KMS-11 (cell line): ENCODE measurements at regions not wholly inside any gene's neighbourhood (a gene's known extent, or its start where the extent isn't known, plus 50 kb on each side); places are given as distances from the start of the nearest gene placed in this dataset.
"Not testable (repeated sequence)": the region's sequence is repeated elsewhere in the genome, so short reads cannot be mapped to it uniquely, and the experiment has no call there.

ENCODE experiments used
- H2AFZ ChIP-seq: fragments of 200-600 bp; sonication (generic); 2 replicates; pipeline ENCODE4 v1.6.1; 2016; ENCODE audit warnings: antibody characterized with exemption, mixed run types, low read depth
- H3K27ac ChIP-seq: fragments of 200-600 bp; sonication (generic); 2 replicates; pipeline ENCODE4 v1.6.1; 2016; ENCODE audit warnings: mild to moderate bottlenecking, mixed run types
- H3K27me3 ChIP-seq: fragments of 200-600 bp; sonication (generic); 2 replicates; pipeline ENCODE4 v1.6.1; 2017; ENCODE audit warnings: mild to moderate bottlenecking, low read depth, mixed run types, moderate library complexity; ENCODE audit not compliant: insufficient read depth
- H3K36me3 ChIP-seq: fragments of 200-600 bp; sonication (generic); 2 replicates; pipeline ENCODE4 v1.6.1; 2017; ENCODE audit warnings: mild to moderate bottlenecking, mixed run types; ENCODE audit not compliant: insufficient read depth
- H3K4me1 ChIP-seq: fragments of 200-600 bp; sonication (generic); 2 replicates; pipeline ENCODE4 v1.6.1; 2016; ENCODE audit warnings: mild to moderate bottlenecking, low read depth, mixed run types; ENCODE audit not compliant: poor library complexity, severe bottlenecking
- H3K4me2 ChIP-seq: fragments of 200-600 bp; sonication (generic); 2 replicates; pipeline ENCODE4 v1.7.0; 2016; ENCODE audit warnings: mild to moderate bottlenecking, mixed run types
- H3K4me3 ChIP-seq: fragments of 200-600 bp; sonication (generic); IDR thresholded peaks from 2 replicates; pipeline ENCODE4 v1.6.1; 2017; ENCODE audit warnings: low read depth, low read length, mixed read lengths; ENCODE audit not compliant: insufficient read depth
- H3K79me2 ChIP-seq: fragments of 200-600 bp; sonication (generic); 2 replicates; pipeline ENCODE4 v1.6.1; 2016; ENCODE audit warnings: low read depth, mixed run types; ENCODE audit not compliant: insufficient read depth
- H3K9ac ChIP-seq: fragments of 200-600 bp; sonication (generic); 2 replicates; pipeline ENCODE4 v1.6.1; 2016; ENCODE audit warnings: mild to moderate bottlenecking, mixed run types
- H4K20me1 ChIP-seq: fragments of 200-600 bp; sonication (generic); 2 replicates; pipeline ENCODE4 v1.6.1; 2016; ENCODE audit warnings: mild to moderate bottlenecking, mixed run types; ENCODE audit not compliant: insufficient read depth
- TF ChIP-seq, protein P1 (sequence below): fragments of 200-600 bp; sonication (generic); conservative IDR thresholded peaks from 2 replicates; pipeline ENCODE4 v1.6.1; 2017; ENCODE audit warnings: low read depth, mild to moderate bottlenecking, antibody characterized with exemption, low read length, moderate library complexity, mixed read lengths

GRCh38 chr13:18773988-18774387 is 407.6 kb downstream of the TUBA3C start:
- not testable (repeated sequence) for H3K79me2 ChIP-seq, H3K27ac ChIP-seq, H2AFZ ChIP-seq, H3K4me1 ChIP-seq, H4K20me1 ChIP-seq, H3K4me2 ChIP-seq, H3K9ac ChIP-seq, H3K27me3 ChIP-seq, H3K36me3 ChIP-seq, H3K4me3 ChIP-seq

- not testable (repeated sequence) for H3K4me2 ChIP-seq, H3K79me2 ChIP-seq, H4K20me1 ChIP-seq, H2AFZ ChIP-seq, H3K9ac ChIP-seq, H3K27me3 ChIP-seq, H3K36me3 ChIP-seq, H3K27ac ChIP-seq, H3K4me1 ChIP-seq, H3K4me3 ChIP-seq
These were observed 439.9 kb downstream of the TUBA3C start for GRCh38 chr13:18741696-18742095.

- H3K27ac ChIP-seq, result no peak overlapping the region
- no peaks in the 10 kb centered on the region for H3K36me3 ChIP-seq
- no peak overlapping the region for H3K9ac ChIP-seq
- H3K4me3 ChIP-seq, result no peak overlapping the region
- H3K27me3 ChIP-seq, result no peaks in the 10 kb centered on the region
- no peaks in the 10 kb centered on the region for H3K4me1 ChIP-seq
- TF ChIP-seq, protein P1, sequence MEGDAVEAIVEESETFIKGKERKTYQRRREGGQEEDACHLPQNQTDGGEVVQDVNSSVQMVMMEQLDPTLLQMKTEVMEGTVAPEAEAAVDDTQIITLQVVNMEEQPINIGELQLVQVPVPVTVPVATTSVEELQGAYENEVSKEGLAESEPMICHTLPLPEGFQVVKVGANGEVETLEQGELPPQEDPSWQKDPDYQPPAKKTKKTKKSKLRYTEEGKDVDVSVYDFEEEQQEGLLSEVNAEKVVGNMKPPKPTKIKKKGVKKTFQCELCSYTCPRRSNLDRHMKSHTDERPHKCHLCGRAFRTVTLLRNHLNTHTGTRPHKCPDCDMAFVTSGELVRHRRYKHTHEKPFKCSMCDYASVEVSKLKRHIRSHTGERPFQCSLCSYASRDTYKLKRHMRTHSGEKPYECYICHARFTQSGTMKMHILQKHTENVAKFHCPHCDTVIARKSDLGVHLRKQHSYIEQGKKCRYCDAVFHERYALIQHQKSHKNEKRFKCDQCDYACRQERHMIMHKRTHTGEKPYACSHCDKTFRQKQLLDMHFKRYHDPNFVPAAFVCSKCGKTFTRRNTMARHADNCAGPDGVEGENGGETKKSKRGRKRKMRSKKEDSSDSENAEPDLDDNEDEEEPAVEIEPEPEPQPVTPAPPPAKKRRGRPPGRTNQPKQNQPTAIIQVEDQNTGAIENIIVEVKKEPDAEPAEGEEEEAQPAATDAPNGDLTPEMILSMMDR, result no peak
- H4K20me1 ChIP-seq, result no peaks in the 10 kb centered on the region
- no peaks in the 10 kb centered on the region for H3K79me2 ChIP-seq
- H3K4me2 ChIP-seq, result no peak overlapping the region
- no peak overlapping the region for H2AFZ ChIP-seq
These were observed 442.3 kb downstream of the TUBA3C start for GRCh38 chr13:18739310-18739709.

- H3K4me1 ChIP-seq, H3K36me3 ChIP-seq, H3K27me3 ChIP-seq, H4K20me1 ChIP-seq, H3K4me2 ChIP-seq, H3K79me2 ChIP-seq, H2AFZ ChIP-seq, H3K9ac ChIP-seq, H3K4me3 ChIP-seq, H3K27ac ChIP-seq: not testable (repeated sequence)
These were observed 443.5 kb downstream of the TUBA3C start for GRCh38 chr13:18738086-18738485.

DNA sequence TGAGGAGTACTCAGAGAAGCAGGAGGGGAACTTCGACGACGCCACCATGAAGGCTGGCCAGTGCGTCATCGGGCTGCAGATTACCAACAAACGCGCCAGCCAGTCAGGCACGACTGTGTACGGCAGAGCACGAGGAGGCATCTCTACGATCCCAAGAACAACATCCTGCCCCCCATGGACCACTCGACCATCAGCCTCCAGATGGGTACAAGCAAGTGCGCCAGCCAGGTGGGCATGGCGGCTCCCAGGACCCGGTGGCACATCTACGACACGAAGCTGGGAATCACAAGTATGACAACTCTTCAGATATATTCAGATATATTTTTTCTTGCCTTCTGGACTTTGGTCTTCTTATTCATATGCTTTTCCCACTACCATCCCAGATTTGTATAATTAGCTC is 454.5 kb downstream of the TUBA3C start:
- not testable (repeated sequence) for H3K27ac ChIP-seq, H2AFZ ChIP-seq, H4K20me1 ChIP-seq, H3K4me3 ChIP-seq, H3K9ac ChIP-seq, H3K36me3 ChIP-seq, H3K79me2 ChIP-seq, H3K27me3 ChIP-seq, H3K4me1 ChIP-seq, H3K4me2 ChIP-seq

DNA sequence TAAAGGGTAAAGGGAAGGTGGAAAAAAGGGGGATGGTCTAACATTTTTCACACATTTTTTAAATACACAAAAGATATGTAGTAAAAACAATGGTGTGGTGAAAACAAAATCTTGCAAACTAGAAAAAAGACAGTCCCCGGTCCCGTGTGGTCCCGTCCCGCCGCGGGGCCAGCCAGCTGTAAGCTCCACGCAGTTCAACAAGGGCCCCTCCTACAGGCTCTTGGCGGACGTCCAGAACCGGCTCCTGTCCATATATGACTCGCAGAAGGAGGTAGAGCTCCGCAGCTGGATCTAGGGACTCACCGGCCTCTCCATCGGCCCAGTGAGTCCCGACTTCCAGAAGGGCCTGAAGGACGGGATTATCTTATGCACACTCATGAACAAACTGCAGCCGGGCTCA is 455.1 kb downstream of the TUBA3C start:
- not testable (repeated sequence) for H3K4me1 ChIP-seq, H4K20me1 ChIP-seq, H3K9ac ChIP-seq, H3K27me3 ChIP-seq, H3K79me2 ChIP-seq, H3K4me3 ChIP-seq, H3K27ac ChIP-seq, H3K4me2 ChIP-seq, H3K36me3 ChIP-seq, H2AFZ ChIP-seq

- not testable (repeated sequence) for H2AFZ ChIP-seq, H3K4me1 ChIP-seq, H3K79me2 ChIP-seq, H3K4me2 ChIP-seq, H3K27me3 ChIP-seq, H3K27ac ChIP-seq, H3K36me3 ChIP-seq, H3K9ac ChIP-seq, H3K4me3 ChIP-seq, H4K20me1 ChIP-seq
These were observed 456.3 kb downstream of the TUBA3C start for GRCh38 chr13:18725242-18725822.
